ENCODE measurements at regions not wholly inside any gene's neighbourhood (a gene's known extent, or its start where the extent isn't known, plus 50 kb on each side); places are given as distances from the start of the nearest gene placed in this dataset.
A peak's percentile ranks its signal among the peaks of the same experiment; 100 is the strongest.

- Histone ChIP-seq H3K9me3 (ENCODE audit: control insufficient read depth in 1 of 2, low read length in 2 of 2) (peaks cover 0 to 13% of the 10 kb centered on the region in 2 donors), H3K27me3 (ENCODE audit: control insufficient read depth in 1 of 2, insufficient read depth in 2 of 2, low read length in 2 of 2) (no peaks in the 10 kb centered on the region), H3K9ac (ENCODE audit: low read depth in 1 of 2, low read length in 2 of 2) (no peak overlapping the region), H3K36me3 (ENCODE audit: control insufficient read depth in 1 of 2, insufficient read depth in 2 of 2, low read length in 2 of 2) (no peaks in the 10 kb centered on the region), H3K4me3 (ENCODE audit: low read depth in 1 of 2, low read length in 2 of 2) (no peak overlapping the region), H3K4me1 (ENCODE audit: control insufficient read depth in 1 of 2, insufficient read depth in 2 of 2, low read length in 2 of 2) (no peaks in the 10 kb centered on the region), H3K27ac (ENCODE audit: low read depth, low read length) (no peak overlapping the region)
Measured at GRCh38 chr18:78113136-78113939, 863.7 kb downstream of the GALR1 start.

DNA sequence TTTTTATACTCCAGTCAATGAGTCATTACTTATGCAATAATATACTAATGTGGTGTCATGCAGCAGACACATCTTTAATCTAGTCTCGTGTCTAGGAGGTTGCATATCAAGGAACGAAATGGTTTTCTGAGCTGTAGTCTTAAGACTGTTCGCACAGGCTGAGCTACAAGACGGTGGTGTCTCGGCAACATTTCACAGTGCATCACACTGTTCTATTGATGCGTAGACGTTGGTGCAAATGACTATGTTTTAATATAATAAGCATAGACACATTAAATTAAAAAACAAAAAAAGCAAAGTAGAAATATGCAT is 864.2 kb downstream of the GALR1 start:
- Histone ChIP-seq H3K9me3 (ENCODE audit: control insufficient read depth in 1 of 2, low read length in 2 of 2) (peaks cover 0 to 13% of the 10 kb centered on the region in 2 donors), H3K4me1 (ENCODE audit: control insufficient read depth in 1 of 2, insufficient read depth in 2 of 2, low read length in 2 of 2) (no peaks in the 10 kb centered on the region), H3K9ac (ENCODE audit: low read depth in 1 of 2, low read length in 2 of 2) (no peak overlapping the region), H3K4me3 (ENCODE audit: low read depth in 1 of 2, low read length in 2 of 2) (no peak overlapping the region), H3K36me3 (ENCODE audit: control insufficient read depth in 1 of 2, insufficient read depth in 2 of 2, low read length in 2 of 2) (no peaks in the 10 kb centered on the region), H3K27ac (ENCODE audit: low read depth, low read length) (no peak overlapping the region), H3K27me3 (ENCODE audit: control insufficient read depth in 1 of 2, insufficient read depth in 2 of 2, low read length in 2 of 2) (no peaks in the 10 kb centered on the region)

- no peak overlapping the region for H3K27ac ChIP-seq (ENCODE audit: low read depth, low read length)
- H3K9me3 ChIP-seq (ENCODE audit: control insufficient read depth in 1 of 2, low read length in 2 of 2), result peaks cover 5 to 13% of the 10 kb centered on the region in 2 donors
- no peak overlapping the region for H3K4me3 ChIP-seq (ENCODE audit: low read depth in 1 of 2, low read length in 2 of 2)
- H3K4me1 ChIP-seq (ENCODE audit: control insufficient read depth in 1 of 2, insufficient read depth in 2 of 2, low read length in 2 of 2), result no peaks in the 10 kb centered on the region
- no peak overlapping the region for H3K9ac ChIP-seq (ENCODE audit: low read depth in 1 of 2, low read length in 2 of 2)
- no peaks in the 10 kb centered on the region for H3K36me3 ChIP-seq (ENCODE audit: control insufficient read depth in 1 of 2, insufficient read depth in 2 of 2, low read length in 2 of 2)
- H3K27me3 ChIP-seq (ENCODE audit: control insufficient read depth in 1 of 2, insufficient read depth in 2 of 2, low read length in 2 of 2), result no peaks in the 10 kb centered on the region
Measured at GRCh38 chr18:78115896-78116561, 863.6 kb upstream of the SALL3 start.

GRCh38 chr18:78123144-78123909 is 856.3 kb upstream of the SALL3 start:
- Histone ChIP-seq H3K4me3 (ENCODE audit: low read depth in 1 of 2, low read length in 2 of 2) (no peak overlapping the region), H3K9me3 (ENCODE audit: control insufficient read depth in 1 of 2, low read length in 2 of 2) (peaks cover 19 to 36% of the 10 kb centered on the region in 2 donors), H3K36me3 (ENCODE audit: control insufficient read depth in 1 of 2, insufficient read depth in 2 of 2, low read length in 2 of 2) (no peaks in the 10 kb centered on the region), H3K27me3 (ENCODE audit: control insufficient read depth in 1 of 2, insufficient read depth in 2 of 2, low read length in 2 of 2) (no peaks in the 10 kb centered on the region), H3K4me1 (ENCODE audit: control insufficient read depth in 1 of 2, insufficient read depth in 2 of 2, low read length in 2 of 2) (no peaks in the 10 kb centered on the region), H3K9ac (ENCODE audit: low read depth in 1 of 2, low read length in 2 of 2) (no peak overlapping the region), H3K27ac (ENCODE audit: low read depth, low read length) (no peak overlapping the region)

- Histone ChIP-seq H3K9ac (ENCODE audit: low read depth in 1 of 2, low read length in 2 of 2) (no peak overlapping the region), H3K27ac (ENCODE audit: low read depth, low read length) (no peak overlapping the region), H3K4me1 (ENCODE audit: control insufficient read depth in 1 of 2, insufficient read depth in 2 of 2, low read length in 2 of 2) (no peaks in the 10 kb centered on the region), H3K27me3 (ENCODE audit: control insufficient read depth in 1 of 2, insufficient read depth in 2 of 2, low read length in 2 of 2) (no peaks in the 10 kb centered on the region), H3K9me3 (ENCODE audit: control insufficient read depth in 1 of 2, low read length in 2 of 2) (peaks cover 18 to 37% of the 10 kb centered on the region in 2 donors), H3K4me3 (ENCODE audit: low read depth in 1 of 2, low read length in 2 of 2) (no peak overlapping the region), H3K36me3 (ENCODE audit: control insufficient read depth in 1 of 2, insufficient read depth in 2 of 2, low read length in 2 of 2) (no peaks in the 10 kb centered on the region)
Measured at GRCh38 chr18:78123926-78124797, 855.5 kb upstream of the SALL3 start.

DNA sequence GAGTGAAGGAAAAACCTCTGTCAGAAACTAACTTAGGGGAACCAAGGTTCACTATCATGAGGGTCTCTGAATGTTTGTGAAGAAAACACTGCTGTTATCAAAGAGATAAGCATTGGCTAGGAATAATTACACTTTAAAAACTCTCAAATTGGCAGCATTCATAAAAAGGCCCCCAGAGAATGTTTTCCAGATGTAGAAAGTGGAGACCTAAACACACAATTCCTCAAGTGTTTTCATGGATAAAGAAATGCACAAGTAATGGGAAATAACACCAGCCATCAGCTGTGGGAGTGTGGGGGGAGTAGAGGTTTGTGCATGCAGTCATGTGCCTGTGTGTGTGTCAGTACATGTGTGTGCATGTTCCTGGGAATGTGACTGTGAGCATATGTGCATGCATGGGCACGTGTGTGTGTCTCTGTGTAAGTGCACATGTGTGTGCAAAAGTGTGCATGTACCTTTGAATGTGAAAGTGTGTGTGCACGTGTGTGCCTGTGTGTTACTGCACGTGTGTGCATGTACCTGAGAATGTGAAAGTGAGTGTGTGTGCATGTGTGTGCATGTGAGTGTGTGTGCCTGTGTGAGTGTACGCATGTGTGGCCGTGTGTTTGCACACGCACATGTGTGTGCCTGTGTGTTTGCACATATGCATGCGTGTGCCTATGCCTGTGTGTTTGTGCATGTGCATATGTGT is 854.3 kb upstream of the SALL3 start:
- no peaks in the 10 kb centered on the region for H3K36me3 ChIP-seq (ENCODE audit: control insufficient read depth in 1 of 2, insufficient read depth in 2 of 2, low read length in 2 of 2)
- no peak overlapping the region for H3K27ac ChIP-seq (ENCODE audit: low read depth, low read length)
- H3K27me3 ChIP-seq (ENCODE audit: control insufficient read depth in 1 of 2, insufficient read depth in 2 of 2, low read length in 2 of 2), result no peaks in the 10 kb centered on the region
- H3K4me3 ChIP-seq (ENCODE audit: low read depth in 1 of 2, low read length in 2 of 2), result peak overlapping the region in 1 of 2 donors; percentile 13
- no peak overlapping the region for H3K9ac ChIP-seq (ENCODE audit: low read depth in 1 of 2, low read length in 2 of 2)
- H3K9me3 ChIP-seq (ENCODE audit: control insufficient read depth in 1 of 2, low read length in 2 of 2), result peaks cover 14 to 32% of the 10 kb centered on the region in 2 donors
- H3K4me1 ChIP-seq (ENCODE audit: control insufficient read depth in 1 of 2, insufficient read depth in 2 of 2, low read length in 2 of 2), result no peaks in the 10 kb centered on the region

GRCh38 chr18:78126106-78126505 is 853.5 kb upstream of the SALL3 start:
- H3K9ac ChIP-seq (ENCODE audit: low read depth in 1 of 2, low read length in 2 of 2), result no peak overlapping the region
- H3K27me3 ChIP-seq (ENCODE audit: control insufficient read depth in 1 of 2, insufficient read depth in 2 of 2, low read length in 2 of 2), result no peaks in the 10 kb centered on the region
- peaks cover 14 to 29% of the 10 kb centered on the region in 2 donors for H3K9me3 ChIP-seq (ENCODE audit: control insufficient read depth in 1 of 2, low read length in 2 of 2)
- H3K27ac ChIP-seq (ENCODE audit: low read depth, low read length), result no peak overlapping the region
- H3K4me3 ChIP-seq (ENCODE audit: low read depth in 1 of 2, low read length in 2 of 2), result peak overlapping the region in 1 of 2 donors; percentile 13
- H3K36me3 ChIP-seq (ENCODE audit: control insufficient read depth in 1 of 2, insufficient read depth in 2 of 2, low read length in 2 of 2), result no peaks in the 10 kb centered on the region
- H3K4me1 ChIP-seq (ENCODE audit: control insufficient read depth in 1 of 2, insufficient read depth in 2 of 2, low read length in 2 of 2), result no peaks in the 10 kb centered on the region

GRCh38 chr18:78126536-78126935 is 853.1 kb upstream of the SALL3 start:
- H3K36me3 ChIP-seq (ENCODE audit: control insufficient read depth in 1 of 2, insufficient read depth in 2 of 2, low read length in 2 of 2), result no peaks in the 10 kb centered on the region
- peaks cover 14 to 28% of the 10 kb centered on the region in 2 donors for H3K9me3 ChIP-seq (ENCODE audit: control insufficient read depth in 1 of 2, low read length in 2 of 2)
- H3K27ac ChIP-seq (ENCODE audit: low read depth, low read length), result no peak overlapping the region
- no peak overlapping the region for H3K9ac ChIP-seq (ENCODE audit: low read depth in 1 of 2, low read length in 2 of 2)
- no peak overlapping the region for H3K4me3 ChIP-seq (ENCODE audit: low read depth in 1 of 2, low read length in 2 of 2)
- H3K4me1 ChIP-seq (ENCODE audit: control insufficient read depth in 1 of 2, insufficient read depth in 2 of 2, low read length in 2 of 2), result no peaks in the 10 kb centered on the region
- no peaks in the 10 kb centered on the region for H3K27me3 ChIP-seq (ENCODE audit: control insufficient read depth in 1 of 2, insufficient read depth in 2 of 2, low read length in 2 of 2)

- Histone ChIP-seq H3K27me3 (ENCODE audit: control insufficient read depth in 1 of 2, insufficient read depth in 2 of 2, low read length in 2 of 2) (no peaks in the 10 kb centered on the region), H3K36me3 (ENCODE audit: control insufficient read depth in 1 of 2, insufficient read depth in 2 of 2, low read length in 2 of 2) (no peaks in the 10 kb centered on the region), H3K27ac (ENCODE audit: low read depth, low read length) (no peak overlapping the region), H3K4me3 (ENCODE audit: low read depth in 1 of 2, low read length in 2 of 2) (no peak overlapping the region), H3K4me1 (ENCODE audit: control insufficient read depth in 1 of 2, insufficient read depth in 2 of 2, low read length in 2 of 2) (no peaks in the 10 kb centered on the region), H3K9me3 (ENCODE audit: control insufficient read depth in 1 of 2, low read length in 2 of 2) (peaks cover 14 to 28% of the 10 kb centered on the region in 2 donors), H3K9ac (ENCODE audit: low read depth in 1 of 2, low read length in 2 of 2) (no peak overlapping the region)
Measured at GRCh38 chr18:78127041-78127440, 852.6 kb upstream of the SALL3 start.

Measured in duodenal mucosa (tissue), 2 donors.